ENCODE measurements at regions not wholly inside any gene's neighbourhood (a gene's known extent, or its start where the extent isn't known, plus 50 kb on each side); places are given as distances from the start of the nearest gene placed in this dataset.

GRCh38 chr6:154561750-154562149 is 51.3 kb upstream of the CNKSR3 start:
- no peak for DNase-seq (ENCODE audit: extremely low read depth in 1 of 11, low read depth in 9 of 11, low spot score in 4 of 11)

- no peak for DNase-seq (ENCODE audit: extremely low read depth in 1 of 11, low read depth in 9 of 11, low spot score in 4 of 11)
Measured at GRCh38 chr6:154565331-154565730, 54.8 kb upstream of the CNKSR3 start.

GRCh38 chr6:154566866-154567265 is 56.4 kb upstream of the CNKSR3 start:
- DNase-seq (ENCODE audit: extremely low read depth in 1 of 11, low read depth in 9 of 11, low spot score in 4 of 11): no peak

- DNase-seq (ENCODE audit: extremely low read depth in 1 of 11, low read depth in 9 of 11, low spot score in 4 of 11): no peak
Measured at GRCh38 chr6:154567695-154568220, 57.3 kb upstream of the CNKSR3 start.

GRCh38 chr6:154569156-154569862 is 58.8 kb upstream of the CNKSR3 start:
- no peak for DNase-seq (ENCODE audit: extremely low read depth in 1 of 11, low read depth in 9 of 11, low spot score in 4 of 11)

- no peak for DNase-seq (ENCODE audit: extremely low read depth in 1 of 11, low read depth in 9 of 11, low spot score in 4 of 11)
Measured at GRCh38 chr6:154570505-154570904, 60.0 kb upstream of the CNKSR3 start.

GRCh38 chr6:154572556-154572955 is 62.1 kb upstream of the CNKSR3 start:
- no peak for DNase-seq (ENCODE audit: extremely low read depth in 1 of 11, low read depth in 9 of 11, low spot score in 4 of 11)

GRCh38 chr6:154578004-154578559 is 67.6 kb upstream of the CNKSR3 start:
- no peak for DNase-seq (ENCODE audit: extremely low read depth in 1 of 11, low read depth in 9 of 11, low spot score in 4 of 11)

GRCh38 chr6:154579046-154579445 is 68.6 kb upstream of the CNKSR3 start:
- DNase-seq (ENCODE audit: extremely low read depth in 1 of 11, low read depth in 9 of 11, low spot score in 4 of 11): no peak

- no peak for DNase-seq (ENCODE audit: extremely low read depth in 1 of 11, low read depth in 9 of 11, low spot score in 4 of 11)
Measured at GRCh38 chr6:154579485-154579884, 69.0 kb upstream of the CNKSR3 start.

GRCh38 chr6:154580397-154581135 is 70.1 kb upstream of the CNKSR3 start:
- no peak for DNase-seq (ENCODE audit: extremely low read depth in 1 of 11, low read depth in 9 of 11, low spot score in 4 of 11)

- DNase-seq (ENCODE audit: extremely low read depth in 1 of 11, low read depth in 9 of 11, low spot score in 4 of 11): no peak
Measured at GRCh38 chr6:154582696-154583095, 72.2 kb upstream of the CNKSR3 start.

GRCh38 chr6:154583546-154584188 is 73.2 kb upstream of the CNKSR3 start:
- DNase-seq (ENCODE audit: extremely low read depth in 1 of 11, low read depth in 9 of 11, low spot score in 4 of 11): no peak

- no peak for DNase-seq (ENCODE audit: extremely low read depth in 1 of 11, low read depth in 9 of 11, low spot score in 4 of 11)
Measured at GRCh38 chr6:154590756-154591155, 80.3 kb upstream of the CNKSR3 start.

- DNase-seq (ENCODE audit: extremely low read depth in 1 of 11, low read depth in 9 of 11, low spot score in 4 of 11): no peak
Measured at GRCh38 chr6:154591234-154591633, 80.7 kb upstream of the CNKSR3 start.

- DNase-seq (ENCODE audit: extremely low read depth in 1 of 11, low read depth in 9 of 11, low spot score in 4 of 11): no peak
Measured at GRCh38 chr6:154592199-154592860, 81.8 kb upstream of the CNKSR3 start.

- no peak for DNase-seq (ENCODE audit: extremely low read depth in 1 of 11, low read depth in 9 of 11, low spot score in 4 of 11)
Measured at GRCh38 chr6:154593122-154593521, 82.6 kb upstream of the CNKSR3 start.

GRCh38 chr6:154594496-154595198 is 84.2 kb upstream of the CNKSR3 start:
- no peak for DNase-seq (ENCODE audit: extremely low read depth in 1 of 11, low read depth in 9 of 11, low spot score in 4 of 11)

- no peak for DNase-seq (ENCODE audit: extremely low read depth in 1 of 11, low read depth in 9 of 11, low spot score in 4 of 11)
Measured at GRCh38 chr6:154595538-154595937, 85.1 kb upstream of the CNKSR3 start.

All from renal cortex interstitium (tissue), 11 donors.